ENCODE measurements at regions not wholly inside any gene's neighbourhood (a gene's known extent, or its start where the extent isn't known, plus 50 kb on each side); places are given as distances from the start of the nearest gene placed in this dataset.
A peak's percentile ranks its signal among the peaks of the same experiment; 100 is the strongest.
"Not testable (repeated sequence)": the region's sequence is repeated elsewhere in the genome, so short reads cannot be mapped to it uniquely, and the experiment has no call there.

GRCh38 chr6:86028776-86029175 is 386.1 kb upstream of the SYNCRIP start:
- no peak overlapping the region for H3K56ac ChIP-seq (ENCODE audit: insufficient read length, low read depth, low read length)
- no peak overlapping the region for H4K8ac ChIP-seq (replicated peaks; ENCODE audit: insufficient read length, low read depth, low read length)
- no peak overlapping the region for H3K4me2 ChIP-seq (ENCODE audit: insufficient read depth, insufficient read length, low read length)
- H3K27me3 Mint-ChIP-seq (ENCODE audit: low read depth), result no peaks in the 10 kb centered on the region
- no peak for TF ChIP-seq CTCF (conservative IDR thresholded peaks at IDR 0.05)
- no peaks in the 10 kb centered on the region for H4K20me1 ChIP-seq (ENCODE audit: control insufficient read depth, insufficient read depth, insufficient read length)
- no peaks in the 10 kb centered on the region for H3K27me3 ChIP-seq (ENCODE audit: insufficient read depth, low read length)
- peaks cover 5 to 10% of the 10 kb centered on the region in 2 experiments; a peak in 4 of 5 replicates for H3K9me3 Mint-ChIP-seq
- peaks cover 1 to 11% (median 5%) of the 10 kb centered on the region in 3 experiments; a peak in 5 of 7 replicates for H3K36me3 Mint-ChIP-seq (ENCODE audit: insufficient read depth in 1 of 3, low read depth in 3 of 3)
- H3K27ac Mint-ChIP-seq, result no peak overlapping the region
- no peak overlapping the region for H2BK5ac ChIP-seq (ENCODE audit: insufficient read length, low read length)
- H3T11ph ChIP-seq (ENCODE audit: low read length), result no peak overlapping the region
- no peak overlapping the region for H3K14ac ChIP-seq (ENCODE audit: insufficient read depth, low read length)
- peaks cover 11 to 14% of the 10 kb centered on the region in 2 experiments for H3K4me1 Mint-ChIP-seq
- no peak overlapping the region for H3K9ac ChIP-seq (ENCODE audit: extremely low read depth, insufficient read length, low read length)
- H3K4me3 Mint-ChIP-seq, result no peak overlapping the region
- no peaks in the 10 kb centered on the region for H3K79me2 ChIP-seq (ENCODE audit: insufficient read depth, low read length)
- no peaks in the 10 kb centered on the region for H3K23me2 ChIP-seq (ENCODE audit: insufficient read length, low read depth, low read length, poor library complexity, severe bottlenecking)
- no peak overlapping the region for H2BK20ac ChIP-seq (ENCODE audit: low read depth, low read length, poor library complexity, severe bottlenecking)
- no peak overlapping the region for H3K18ac ChIP-seq (ENCODE audit: insufficient read length, low read depth, low read length)
- H3K27ac ChIP-seq (ENCODE audit: insufficient read length, low read depth, low read length), result no peak overlapping the region
- no peaks in the 10 kb centered on the region for H3K79me1 ChIP-seq (ENCODE audit: insufficient read depth, low read depth, low read length, poor library complexity, severe bottlenecking)
- no peak overlapping the region for H4K91ac ChIP-seq (ENCODE audit: insufficient read length, low read depth, low read length)
- H2AK5ac ChIP-seq (ENCODE audit: insufficient read length, low read length), result no peak overlapping the region
- H2BK120ac ChIP-seq (ENCODE audit: low read depth, low read length, poor library complexity, severe bottlenecking), result no peak overlapping the region
- no peak overlapping the region for H3K4ac ChIP-seq (ENCODE audit: low read depth, low read length)
- no peak overlapping the region for H2BK12ac ChIP-seq (ENCODE audit: insufficient read length, low read depth, low read length)
- no peak overlapping the region for H2AFZ ChIP-seq (ENCODE audit: low read length)
- no peak overlapping the region for H4K5ac ChIP-seq (ENCODE audit: insufficient read length, low read depth, low read length)
- no peak overlapping the region for H3K23ac ChIP-seq (ENCODE audit: insufficient read length, low read depth, low read length)
- no peak overlapping the region for H2BK15ac ChIP-seq (ENCODE audit: low read depth, low read length)
- no peaks in the 10 kb centered on the region for H3K9me3 ChIP-seq (ENCODE audit: control insufficient read depth, low read depth, low read length)
- H3K4me1 ChIP-seq (ENCODE audit: insufficient read depth, low read length), result no peaks in the 10 kb centered on the region
- no peak for DNase-seq

GRCh38 chr6:86026890-86027289 is 384.2 kb upstream of the SYNCRIP start:
- H2BK20ac ChIP-seq (ENCODE audit: low read depth, low read length, poor library complexity, severe bottlenecking); H2AK5ac ChIP-seq (ENCODE audit: insufficient read length, low read length); H2BK12ac ChIP-seq (ENCODE audit: insufficient read length, low read depth, low read length); H3K4ac ChIP-seq (ENCODE audit: low read depth, low read length); H3K56ac ChIP-seq (ENCODE audit: insufficient read length, low read depth, low read length); H3K4me2 ChIP-seq (ENCODE audit: insufficient read depth, insufficient read length, low read length); H3K27me3 ChIP-seq (ENCODE audit: insufficient read depth, low read length); H2AFZ ChIP-seq (ENCODE audit: low read length); H2BK120ac ChIP-seq (ENCODE audit: low read depth, low read length, poor library complexity, severe bottlenecking); H3K23ac ChIP-seq (ENCODE audit: insufficient read length, low read depth, low read length); H3K9ac ChIP-seq (ENCODE audit: extremely low read depth, insufficient read length, low read length); H4K20me1 ChIP-seq (ENCODE audit: control insufficient read depth, insufficient read depth, insufficient read length); H2BK15ac ChIP-seq (ENCODE audit: low read depth, low read length); H3K79me1 ChIP-seq (ENCODE audit: insufficient read depth, low read depth, low read length, poor library complexity, severe bottlenecking); H3T11ph ChIP-seq (ENCODE audit: low read length); H4K91ac ChIP-seq (ENCODE audit: insufficient read length, low read depth, low read length); H4K8ac ChIP-seq (replicated peaks; ENCODE audit: insufficient read length, low read depth, low read length); H3K27ac ChIP-seq (ENCODE audit: insufficient read length, low read depth, low read length); H3K9me3 Mint-ChIP-seq; H3K27me3 Mint-ChIP-seq (ENCODE audit: low read depth); H3K4me1 ChIP-seq (ENCODE audit: insufficient read depth, low read length); H4K5ac ChIP-seq (ENCODE audit: insufficient read length, low read depth, low read length); H3K23me2 ChIP-seq (ENCODE audit: insufficient read length, low read depth, low read length, poor library complexity, severe bottlenecking); H3K9me3 ChIP-seq (ENCODE audit: control insufficient read depth, low read depth, low read length); H3K79me2 ChIP-seq (ENCODE audit: insufficient read depth, low read length); H2BK5ac ChIP-seq (ENCODE audit: insufficient read length, low read length): not testable (repeated sequence)
- Histone ChIP-seq H3K14ac (ENCODE audit: insufficient read depth, low read length) (peak overlapping the region; percentile 57; the same call in 1 of the 2 replicates), H3K18ac (ENCODE audit: insufficient read length, low read depth, low read length) (peak overlapping the region; percentile 48)
- peaks cover 11 to 14% of the 10 kb centered on the region in 2 experiments for H3K4me1 Mint-ChIP-seq
- H3K36me3 Mint-ChIP-seq (ENCODE audit: insufficient read depth in 1 of 3, low read depth in 3 of 3), result peaks cover 1 to 11% (median 5%) of the 10 kb centered on the region in 3 experiments; a peak in 5 of 7 replicates
- H3K4me3 Mint-ChIP-seq, result peak overlapping the region; percentile 40 to 49; a peak in 3 of 5 replicates
- peak overlapping the region in 2 of 3 experiments; percentile 74 to 82; a peak in 4 of 7 replicates for H3K27ac Mint-ChIP-seq
- DNase-seq, result peak; percentile 29
- WGBS (ENCODE audit: extremely low coverage, insufficient read length, low lambda C conversion rate), result no CpG with 5 or more reads among the region's 10 CpGs
